Upper lobe of left lung (tissue), 6 donors: ENCODE measurements at regions not wholly inside any gene's neighbourhood (a gene's known extent, or its start where the extent isn't known, plus 50 kb on each side); places are given as distances from the start of the nearest gene placed in this dataset.

ENCODE experiments used
- ATAC-seq, 2 donors: fragments of 200-7000 bp; cut with Tn5 transposase; one replicate each; pipeline ENCODE4 v1.9.1; 2022; ENCODE audit warnings: mild to moderate bottlenecking in 2 of 2, moderate library complexity in 2 of 2; ENCODE audit not compliant: low FRiP score in 2 of 2
- DNase-seq, 2 donors: peaks; one replicate each; pipeline ENCODE4 v3.0.0-alpha.2; 2019 to 2020
- H3K27ac ChIP-seq, 4 donors: fragments of 200-600 bp; sonication (generic); one replicate each; pipeline ENCODE4 v1.5.1; 2016 to 2019
- H3K27me3 ChIP-seq, 4 donors: fragments of 200-600 bp; sonication (generic); one replicate each; pipeline ENCODE4 v1.5.1; 2017 to 2019
- H3K36me3 ChIP-seq, 4 donors: fragments of 200-600 bp; sonication (generic); one replicate each; pipeline ENCODE4 v1.5.1; 2016 to 2019
- H3K4me1 ChIP-seq, 4 donors: fragments of 200-600 bp; sonication (generic); one replicate each; pipeline ENCODE4 v1.5.1; 2018 to 2019
- H3K4me3 ChIP-seq, 4 donors: fragments of 200-600 bp; sonication (generic); one replicate each; pipeline ENCODE4 v1.5.1; 2017 to 2019; ENCODE audit warnings: mild to moderate bottlenecking in 2 of 4, moderate library complexity in 1 of 4
- H3K9me3 ChIP-seq, 4 donors: fragments of 200-600 bp; sonication (generic); one replicate each; pipeline ENCODE4 v1.5.1; 2018 to 2019
- CTCF ChIP-seq, 6 experiments: fragments of 450-650 bp in 4 of 6; fragments of 200-600 bp in 2 of 6; sonication (generic) in 2 of 6; IDR thresholded peaks; one replicate each; pipeline ENCODE4 v1.5.1; 2016 to 2019; ENCODE audit warnings: antibody characterized with exemption in 6 of 6
- EP300 ChIP-seq, 4 donors: sonication (generic); formaldehyde crosslinking; IDR thresholded peaks; one replicate each; pipeline ENCODE4 v1.5.1; 2017; ENCODE audit warnings: antibody characterized with exemption in 4 of 4, control low read depth in 2 of 4
- POLR2A ChIP-seq, 4 donors: fragments of 450-650 bp; IDR thresholded peaks; one replicate each; pipeline ENCODE4 v1.5.1; 2016 to 2017; ENCODE audit warnings: antibody characterized with exemption in 4 of 4, mild to moderate bottlenecking in 2 of 4
- POLR2AphosphoS5 ChIP-seq, 2 donors: sonication (generic); formaldehyde crosslinking; IDR thresholded peaks; one replicate each; pipeline ENCODE4 v1.5.1; 2017; ENCODE audit warnings: antibody characterized with exemption in 2 of 2
- WGBS, 2 donors: methylation state at CpG; one replicate each; pipeline ENCODE4 v1.1.5; 2017 to 2018; 5-methylcytosine and 5-hydroxymethylcytosine counted together
- donor health status: DM: no; HTN: no; CAD: no; lungs with moderate emphysema.
- donor health status: DM: no; HTN: yes; CAD: no; lungs with severe emphysema.

- no peak overlapping the region for H3K27ac ChIP-seq
- ATAC-seq (no peak), DNase-seq (no peak)
- TF ChIP-seq EP300 (IDR thresholded peaks at IDR 0.05) (no peak), POLR2AphosphoS5 (IDR thresholded peaks at IDR 0.05) (no peak), CTCF (IDR thresholded peaks at IDR 0.05) (no peak), POLR2A (IDR thresholded peaks at IDR 0.05) (no peak)
- no peak overlapping the region for H3K4me3 ChIP-seq
- no peaks in the 10 kb centered on the region for H3K27me3 ChIP-seq
- H3K36me3 ChIP-seq, result no peaks in the 10 kb centered on the region
- no peaks in the 10 kb centered on the region for H3K4me1 ChIP-seq
- WGBS, 2 donors, result 65 to 72% methylated on average over 2 of the region's 2 CpGs
- H3K9me3 ChIP-seq, result no peaks in the 10 kb centered on the region
Observed at GRCh38 chr7:26007510-26007909, 144.5 kb upstream of the NFE2L3 start.

- WGBS, 2 donors, result 88% methylated on average over 5 of the region's 5 CpGs
- H3K27me3 ChIP-seq, result no peaks in the 10 kb centered on the region
- DNase-seq (no peak), ATAC-seq (no peak)
- H3K4me1 ChIP-seq, result no peaks in the 10 kb centered on the region
- no peak overlapping the region for H3K4me3 ChIP-seq
- H3K27ac ChIP-seq, result no peak overlapping the region
- H3K9me3 ChIP-seq, result no peaks in the 10 kb centered on the region
- H3K36me3 ChIP-seq, result no peaks in the 10 kb centered on the region
- TF ChIP-seq EP300 (IDR thresholded peaks at IDR 0.05), result no peak
- no peak for TF ChIP-seq POLR2A (IDR thresholded peaks at IDR 0.05)
- TF ChIP-seq CTCF (IDR thresholded peaks at IDR 0.05), result no peak
- no peak for TF ChIP-seq POLR2AphosphoS5 (IDR thresholded peaks at IDR 0.05)
Observed at GRCh38 chr7:26008428-26008827, 143.6 kb upstream of the NFE2L3 start.

GRCh38 chr7:26011039-26011696 is 140.8 kb upstream of the NFE2L3 start:
- Histone ChIP-seq H3K4me3 (no peak overlapping the region), H3K9me3 (peaks cover 0 to 5% (median 0%) of the 10 kb centered on the region in 4 donors), H3K27ac (no peak overlapping the region), H3K4me1 (no peaks in the 10 kb centered on the region), H3K36me3 (no peaks in the 10 kb centered on the region), H3K27me3 (no peaks in the 10 kb centered on the region)
- WGBS, 2 donors, result 80 to 81% methylated on average over 9 of the region's 9 CpGs
- TF ChIP-seq EP300 (IDR thresholded peaks at IDR 0.05), result no peak
- TF ChIP-seq POLR2A (IDR thresholded peaks at IDR 0.05), result no peak
- no peak for TF ChIP-seq CTCF (IDR thresholded peaks at IDR 0.05)
- TF ChIP-seq POLR2AphosphoS5 (IDR thresholded peaks at IDR 0.05), result no peak
- DNase-seq (no peak), ATAC-seq (no peak)

GRCh38 chr7:26013551-26014083 is 138.4 kb upstream of the NFE2L3 start:
- Histone ChIP-seq H3K9me3 (peaks cover 0 to 5% (median 0%) of the 10 kb centered on the region in 4 donors), H3K4me1 (no peaks in the 10 kb centered on the region), H3K27ac (no peak overlapping the region), H3K36me3 (no peaks in the 10 kb centered on the region), H3K27me3 (no peaks in the 10 kb centered on the region), H3K4me3 (no peak overlapping the region)
- no peak for DNase-seq
- 54 to 68% methylated on average over 9 of the region's 9 CpGs for WGBS, 2 donors
- no peak for ATAC-seq
- no peak for TF ChIP-seq CTCF (IDR thresholded peaks at IDR 0.05)
- no peak for TF ChIP-seq POLR2A (IDR thresholded peaks at IDR 0.05)
- no peak for TF ChIP-seq EP300 (IDR thresholded peaks at IDR 0.05)
- TF ChIP-seq POLR2AphosphoS5 (IDR thresholded peaks at IDR 0.05), result no peak

GRCh38 chr7:26022982-26023381 is 129.0 kb upstream of the NFE2L3 start:
- WGBS, 2 donors, result 55 to 60% methylated on average over 3 of the region's 3 CpGs
- H3K36me3 ChIP-seq, result no peaks in the 10 kb centered on the region
- H3K4me3 ChIP-seq, result no peak overlapping the region
- ATAC-seq (no peak), DNase-seq (no peak)
- no peaks in the 10 kb centered on the region for H3K27me3 ChIP-seq
- H3K9me3 ChIP-seq, result no peaks in the 10 kb centered on the region
- H3K27ac ChIP-seq, result no peak overlapping the region
- peaks cover 0 to 3% (median 0%) of the 10 kb centered on the region in 4 donors for H3K4me1 ChIP-seq
- no peak for TF ChIP-seq POLR2AphosphoS5 (IDR thresholded peaks at IDR 0.05)
- TF ChIP-seq CTCF (IDR thresholded peaks at IDR 0.05), result no peak
- no peak for TF ChIP-seq POLR2A (IDR thresholded peaks at IDR 0.05)
- TF ChIP-seq EP300 (IDR thresholded peaks at IDR 0.05), result no peak
